GM19372 (cell line): ENCODE measurements at regions not wholly inside any gene's neighbourhood (a gene's known extent, or its start where the extent isn't known, plus 50 kb on each side); places are given as distances from the start of the nearest gene placed in this dataset.

Experiments used
- ATAC-seq: cut with Tn5 transposase; IDR thresholded peaks from one replicate; pipeline ENCODE4 v1.9.1; 2021; ENCODE audit warnings: mild to moderate bottlenecking, low read depth, moderate library complexity; ENCODE audit not compliant: unreplicated experiment

DNA sequence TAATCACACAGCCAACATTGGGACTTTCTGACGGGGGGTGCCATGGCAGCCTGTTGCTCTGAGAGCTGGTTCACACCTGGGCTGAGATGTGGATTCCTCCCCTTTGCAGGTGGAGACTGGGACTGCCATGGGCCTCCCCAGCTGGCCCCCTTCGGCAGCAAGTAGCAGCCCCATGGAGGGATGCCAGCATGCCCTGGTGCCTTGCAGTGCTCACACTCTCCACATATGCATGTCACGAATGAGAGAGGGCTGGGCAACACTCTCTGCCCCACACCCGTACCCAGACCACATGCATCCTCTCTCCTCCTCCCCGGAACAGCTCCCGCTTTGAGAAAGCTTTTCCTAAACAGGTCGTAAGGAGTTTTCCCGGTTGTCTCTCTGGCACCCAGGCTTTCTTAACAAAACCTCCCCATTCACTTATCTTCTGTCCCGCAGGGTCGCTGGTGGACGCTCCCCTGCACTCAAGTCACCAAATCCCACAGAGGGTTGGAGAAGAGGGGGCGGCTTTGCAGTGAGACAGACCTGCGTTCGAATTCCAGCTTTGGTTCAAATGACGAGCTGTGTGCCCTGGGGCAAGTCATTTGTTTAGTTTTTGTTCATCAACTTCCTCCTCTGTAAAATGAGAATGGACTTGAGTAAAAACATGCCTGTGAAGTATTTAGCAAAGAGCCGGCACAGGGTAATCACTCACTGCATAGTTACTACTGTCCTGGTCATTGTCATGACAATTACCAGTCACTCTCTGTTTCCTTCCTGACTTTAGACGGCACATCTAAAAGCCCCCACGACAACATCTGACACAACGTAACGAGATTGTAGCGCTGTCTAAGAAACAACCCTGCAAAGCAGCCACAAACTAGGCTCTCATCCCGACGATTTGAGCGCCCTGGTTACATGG is 231.3 kb upstream of the B3GAT1 start:
- no peak for ATAC-seq

DNA sequence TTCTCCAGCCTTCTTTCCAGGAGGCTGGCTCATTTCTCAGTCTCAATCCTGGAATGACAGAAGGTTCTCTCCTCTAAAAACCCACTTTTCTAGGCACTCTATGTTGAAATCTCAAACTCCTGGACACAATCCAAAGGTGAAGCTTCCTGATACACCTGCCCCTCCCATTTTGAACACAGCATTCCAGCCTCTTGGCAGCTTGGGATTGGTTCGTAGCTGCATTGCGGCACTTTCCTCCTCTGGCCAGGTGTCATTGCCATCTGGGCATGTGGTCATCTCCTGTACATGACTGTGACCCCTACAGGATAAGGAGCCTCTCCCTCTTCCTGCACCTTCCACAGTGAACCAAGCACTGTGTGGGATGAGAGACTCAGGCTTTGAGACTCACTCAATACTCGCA is 230.2 kb upstream of the B3GAT1 start:
- ATAC-seq: no peak

DNA sequence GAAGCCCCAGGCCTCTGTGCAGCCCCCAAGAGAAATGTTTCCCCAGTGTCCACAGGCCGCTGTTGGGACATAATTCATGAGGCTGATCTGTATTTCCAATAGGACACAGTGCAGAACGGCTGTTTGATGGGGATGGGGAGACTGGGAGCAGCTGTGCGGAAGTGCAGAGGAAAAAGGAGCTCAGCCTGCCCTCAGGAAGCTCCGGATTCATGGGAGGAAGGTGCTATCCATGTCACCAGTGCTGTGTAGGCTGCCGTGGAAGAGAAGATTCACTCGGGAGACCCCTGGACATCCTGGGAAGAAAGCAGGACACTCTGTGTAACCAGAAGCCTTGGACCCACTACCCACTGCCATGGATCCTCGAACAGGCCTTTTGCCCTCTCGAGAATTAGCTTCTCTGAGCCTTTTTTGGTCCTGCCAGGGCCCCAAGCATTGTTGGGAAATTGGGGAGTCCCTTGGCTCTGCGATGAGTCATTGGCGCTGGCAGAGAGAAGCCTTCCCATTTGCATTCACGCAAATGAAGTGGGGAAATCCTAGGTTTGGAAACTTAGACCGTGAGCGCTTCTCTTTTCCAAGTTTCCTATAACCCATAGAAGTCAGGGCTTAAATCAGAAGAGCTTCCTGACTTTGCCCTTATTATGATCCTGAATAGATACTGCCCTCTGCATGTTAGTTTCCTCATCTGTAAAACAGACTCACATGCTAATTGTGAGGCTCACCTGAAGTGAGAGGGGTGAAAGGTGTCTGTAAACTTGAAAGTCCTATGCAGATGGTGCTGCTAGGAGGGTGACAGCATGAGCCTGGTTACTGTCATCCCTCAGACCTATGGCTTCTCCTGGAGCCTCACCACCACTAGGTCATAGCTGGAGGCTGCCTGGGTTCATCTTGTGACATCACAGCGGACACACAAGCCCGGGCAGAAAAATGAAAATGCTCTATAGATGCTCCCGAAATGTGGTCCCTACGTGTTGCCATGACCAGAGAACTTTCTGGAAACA is 229.2 kb upstream of the B3GAT1 start:
- no peak for ATAC-seq

DNA sequence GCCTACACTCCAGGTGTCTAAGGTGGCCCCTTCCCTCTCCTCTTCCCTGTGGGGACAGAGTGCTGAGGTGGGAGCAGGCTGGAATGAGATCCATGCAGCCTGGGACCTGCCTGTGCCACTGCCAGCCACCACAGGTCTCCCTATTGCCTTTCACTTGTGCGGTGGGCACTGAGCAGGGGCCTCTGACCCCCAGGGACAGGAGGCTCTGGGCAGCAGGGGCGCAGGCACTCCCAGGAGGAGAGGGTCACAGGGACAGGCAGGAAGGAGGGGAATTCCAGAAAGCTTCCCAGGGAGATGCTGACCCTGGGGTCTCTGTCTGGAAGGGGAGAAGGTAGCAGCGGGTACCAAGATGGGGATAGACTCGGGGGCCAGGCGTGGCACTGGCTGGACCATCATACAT is 228.5 kb upstream of the B3GAT1 start:
- no peak for ATAC-seq

DNA sequence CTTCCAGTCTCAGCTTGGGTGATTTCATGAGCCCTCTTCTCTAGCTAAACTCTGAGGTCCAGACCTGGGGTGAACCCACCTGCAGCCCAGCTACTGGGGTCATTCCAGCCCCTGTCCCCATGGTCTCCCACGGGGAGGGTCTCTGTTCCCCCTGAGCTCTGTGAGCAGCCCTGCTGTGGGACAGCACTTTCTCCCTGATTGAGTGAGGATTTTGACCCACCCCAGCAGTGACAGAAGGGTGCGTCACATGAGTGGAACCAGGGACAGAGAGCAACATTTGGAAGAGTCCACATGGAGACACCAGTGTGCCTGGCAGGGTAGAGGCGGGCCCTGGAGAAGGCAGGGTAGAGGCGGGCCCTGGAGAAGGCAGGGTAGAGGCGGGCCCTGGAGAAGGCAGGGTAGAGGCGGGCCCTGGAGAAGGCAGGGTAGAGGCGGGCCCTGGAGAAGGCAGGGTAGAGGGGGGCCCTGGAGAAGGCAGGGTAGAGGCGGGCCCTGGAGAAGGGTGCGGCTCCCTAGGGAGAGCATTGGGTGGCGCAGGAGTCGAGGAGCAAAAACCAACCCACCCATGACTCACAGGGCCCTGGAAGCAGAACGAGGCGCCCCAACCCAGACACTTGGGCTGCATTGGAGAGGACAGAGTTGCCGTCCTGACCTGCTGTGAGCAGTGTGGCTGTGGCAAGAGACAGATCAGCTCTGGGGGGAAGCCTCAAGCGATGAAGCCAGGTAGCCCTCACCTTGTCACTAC is 227.7 kb upstream of the B3GAT1 start:
- no peak for ATAC-seq

DNA sequence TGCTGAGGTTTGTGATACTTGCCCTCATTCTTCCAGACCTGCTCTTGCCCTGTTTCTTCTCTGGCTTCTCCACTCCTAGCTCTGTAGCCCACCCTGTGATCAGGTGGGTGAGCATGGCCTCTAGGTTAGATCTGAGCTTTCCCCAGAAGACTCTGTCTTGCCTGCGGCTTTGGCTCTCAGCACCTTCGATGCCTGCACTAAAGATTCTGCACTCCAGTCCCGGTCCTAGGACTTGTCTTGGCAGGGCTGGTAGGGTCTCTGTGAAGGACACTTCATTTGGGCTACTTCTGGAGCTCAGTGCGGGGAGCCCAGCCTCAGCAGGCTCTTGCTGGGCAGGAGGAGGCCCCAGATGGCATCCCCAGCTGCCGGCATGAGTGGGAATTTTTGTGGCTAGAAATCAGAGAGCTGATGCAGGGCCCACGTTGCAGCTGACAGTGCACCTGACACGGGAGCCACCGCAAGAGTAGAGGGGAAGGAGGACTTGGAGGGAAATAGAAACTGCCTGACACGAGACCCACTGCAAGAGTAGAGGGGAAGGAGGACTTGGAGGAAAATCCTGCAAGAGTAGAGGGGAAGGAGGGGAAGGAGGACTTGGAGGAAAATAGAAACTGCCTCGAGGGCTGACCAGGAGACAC is 226.9 kb upstream of the B3GAT1 start:
- no peak for ATAC-seq

DNA sequence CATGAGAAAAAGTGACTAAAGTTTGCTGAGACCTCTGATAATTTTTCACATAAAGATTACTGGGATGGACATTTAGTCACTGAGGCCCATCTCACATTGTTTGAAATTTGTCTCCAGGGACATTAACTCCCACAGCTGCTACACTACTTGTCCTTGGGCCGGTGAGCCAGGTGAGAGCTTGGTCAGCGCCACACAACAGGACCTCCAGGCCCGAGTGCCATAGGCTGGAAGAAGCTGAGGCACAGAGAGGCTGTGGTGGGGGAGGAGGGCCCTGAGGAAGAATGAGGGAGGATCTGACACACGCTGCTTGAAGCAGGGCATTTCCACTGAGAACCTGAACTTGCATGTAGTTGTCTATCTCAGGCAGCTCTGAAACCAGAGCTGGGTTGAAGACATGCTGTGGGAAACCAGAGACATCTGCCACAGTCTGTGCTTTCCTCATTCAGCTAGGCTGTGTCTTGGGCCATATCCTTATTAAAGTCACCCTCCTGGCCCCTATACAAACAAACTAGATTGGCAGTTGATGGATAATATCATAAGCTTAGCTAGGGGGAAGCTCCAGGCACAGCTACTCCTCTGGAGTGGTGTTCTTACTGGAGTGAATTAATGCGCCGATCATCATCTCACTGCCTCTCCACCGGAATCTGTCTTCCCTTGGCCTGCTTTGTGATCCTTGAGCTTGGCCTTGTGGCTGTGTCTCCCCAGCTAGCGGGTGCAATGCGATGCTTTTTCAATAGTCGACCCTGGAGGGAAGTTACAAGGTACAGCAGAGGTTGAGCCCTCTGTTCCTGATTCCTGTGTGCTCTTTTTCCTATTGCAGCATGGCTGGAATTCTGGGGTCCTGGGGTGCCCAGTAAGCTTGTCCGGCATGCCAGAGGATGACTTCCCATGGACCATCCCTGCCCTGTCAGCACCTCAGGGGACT is 225.3 kb upstream of the B3GAT1 start:
- ATAC-seq: no peak

DNA sequence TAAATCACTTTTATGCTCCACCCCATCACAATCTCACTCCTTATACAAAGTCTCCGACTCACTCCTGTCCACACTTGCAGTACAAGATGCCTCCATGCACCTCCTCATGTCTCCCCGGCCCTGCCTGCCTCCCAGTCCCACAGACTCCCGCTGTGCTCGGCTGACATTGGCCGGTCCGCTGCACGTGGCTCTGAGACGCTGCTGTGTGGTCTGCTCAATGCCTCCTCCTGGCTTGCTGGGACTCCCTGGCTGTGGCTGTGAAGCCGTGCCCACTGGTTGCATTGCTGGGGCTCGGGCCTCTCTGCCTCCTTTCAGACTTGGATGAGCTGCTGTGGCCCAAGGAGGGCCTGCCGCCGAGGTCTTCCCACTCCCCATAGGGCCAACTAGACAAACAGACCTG is 224.0 kb upstream of the B3GAT1 start:
- ATAC-seq: no peak

DNA sequence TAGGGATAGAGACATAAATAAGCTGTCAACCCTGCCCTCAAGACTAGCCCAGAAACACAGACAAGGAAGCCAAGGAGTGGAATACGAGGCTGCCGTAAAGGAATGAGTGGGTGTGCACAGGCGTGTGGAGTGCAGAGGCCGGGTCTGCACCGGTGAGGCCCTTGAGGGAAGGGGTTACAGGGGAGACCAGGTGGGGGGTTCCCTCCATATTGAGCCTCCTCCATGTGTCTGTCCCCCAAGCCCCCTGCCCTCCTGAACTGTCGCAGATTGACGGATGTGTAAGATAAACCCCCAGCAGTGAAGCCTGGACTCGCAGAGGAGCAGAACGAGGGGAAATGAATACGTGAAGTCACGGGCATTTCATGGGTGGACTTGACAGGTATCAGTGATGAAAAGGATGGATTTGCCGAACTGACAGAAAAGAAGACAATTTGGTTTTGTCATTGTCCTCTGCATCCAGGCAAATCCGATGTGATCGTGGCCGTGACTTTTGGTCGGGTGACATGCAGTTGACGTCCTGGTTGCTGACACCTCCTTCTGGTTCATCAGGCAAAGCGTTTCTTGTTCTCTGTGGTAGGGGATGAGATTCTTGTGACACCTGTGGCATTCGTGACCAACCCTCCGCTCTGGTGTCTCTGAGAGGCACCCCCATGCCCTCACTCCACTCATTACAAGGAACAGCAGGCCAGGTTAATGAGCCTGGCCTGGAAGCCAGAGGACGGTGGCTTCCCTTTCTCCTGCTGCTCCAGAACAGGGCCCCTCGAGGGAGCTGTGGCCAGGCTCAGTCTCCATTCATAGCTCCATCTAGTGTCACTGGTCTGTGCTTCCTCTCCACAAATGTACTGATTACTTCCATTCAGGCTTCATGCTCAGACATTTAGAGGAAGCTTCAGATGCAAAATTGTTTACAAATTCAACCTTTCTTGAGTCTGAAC is 223.1 kb upstream of the B3GAT1 start:
- ATAC-seq: no peak

DNA sequence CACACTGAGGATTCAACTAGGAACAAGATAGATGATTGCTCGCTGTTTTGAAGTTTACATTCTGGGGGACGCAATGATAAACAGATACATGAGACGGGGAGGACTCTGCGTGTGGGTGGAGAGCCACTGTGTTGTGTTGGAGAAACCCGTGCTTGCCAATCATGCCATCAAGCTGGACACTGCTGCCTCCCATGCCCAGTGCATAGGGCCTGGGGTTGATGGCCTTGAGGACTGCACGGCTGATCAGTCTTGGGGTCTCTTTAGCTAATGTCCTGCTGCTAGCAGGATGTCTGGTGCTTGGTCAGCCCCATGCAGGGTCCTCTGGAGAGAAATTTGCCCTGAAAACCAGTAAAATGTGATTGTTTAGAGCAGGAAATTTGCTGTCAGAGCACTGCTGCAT is 221.2 kb upstream of the B3GAT1 start:
- no peak for ATAC-seq

DNA sequence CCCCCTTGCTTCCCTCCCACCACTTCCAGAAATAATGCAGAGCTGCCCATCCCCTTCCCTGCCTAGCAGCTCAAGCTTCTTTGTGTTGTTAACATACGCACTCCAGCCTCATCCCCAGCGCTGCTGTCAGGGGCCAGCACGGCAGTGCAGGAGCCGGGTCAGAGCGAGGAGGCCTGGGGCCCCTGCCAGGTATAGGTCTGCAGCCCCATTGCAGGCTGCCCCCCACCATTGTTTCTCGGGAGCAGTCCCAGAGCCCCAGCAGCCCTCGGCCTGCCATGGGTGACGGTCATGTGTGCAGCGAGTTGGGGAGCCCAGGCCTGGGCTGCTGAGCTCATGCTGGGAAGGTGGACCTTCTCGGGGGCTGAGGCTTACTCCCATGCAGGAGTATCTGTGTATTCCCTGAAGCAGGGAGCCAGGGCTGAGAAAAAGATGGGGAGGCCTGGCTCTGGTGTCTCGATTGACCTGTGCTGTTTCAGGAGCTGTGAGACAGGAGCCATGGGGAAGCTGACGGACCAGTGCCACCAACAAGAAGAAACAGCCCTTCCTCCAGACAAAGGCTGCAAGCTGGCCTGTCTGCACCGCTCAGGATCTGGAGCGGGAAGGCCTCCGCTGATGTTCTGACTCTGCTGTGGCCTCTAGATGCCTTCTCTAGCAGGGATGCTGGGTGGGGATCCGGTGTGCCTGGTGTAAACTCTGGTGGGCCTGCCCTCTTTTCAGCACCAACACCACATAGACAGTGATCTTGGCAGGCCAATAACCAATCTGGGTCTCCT is 220.5 kb upstream of the B3GAT1 start:
- no peak for ATAC-seq

DNA sequence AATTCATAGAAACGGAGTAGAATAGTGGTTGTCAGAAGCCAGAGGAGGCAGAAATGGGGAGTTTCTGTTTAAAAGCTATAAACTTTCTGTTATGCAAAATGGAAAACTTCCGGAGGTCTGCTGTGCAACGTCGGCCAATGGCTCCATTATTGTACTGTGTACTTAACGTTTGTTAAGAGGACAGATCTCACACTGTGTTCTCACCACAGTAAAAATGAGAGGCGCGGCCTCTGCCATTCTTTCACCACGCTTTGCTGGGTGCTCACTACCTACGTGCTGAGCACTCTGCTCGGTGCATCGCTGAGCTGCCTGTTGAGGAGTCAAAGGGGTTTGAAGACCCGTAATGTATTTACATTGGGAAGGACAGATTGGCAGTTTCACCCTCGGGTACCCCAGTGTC is 218.8 kb upstream of the B3GAT1 start:
- ATAC-seq: no peak

DNA sequence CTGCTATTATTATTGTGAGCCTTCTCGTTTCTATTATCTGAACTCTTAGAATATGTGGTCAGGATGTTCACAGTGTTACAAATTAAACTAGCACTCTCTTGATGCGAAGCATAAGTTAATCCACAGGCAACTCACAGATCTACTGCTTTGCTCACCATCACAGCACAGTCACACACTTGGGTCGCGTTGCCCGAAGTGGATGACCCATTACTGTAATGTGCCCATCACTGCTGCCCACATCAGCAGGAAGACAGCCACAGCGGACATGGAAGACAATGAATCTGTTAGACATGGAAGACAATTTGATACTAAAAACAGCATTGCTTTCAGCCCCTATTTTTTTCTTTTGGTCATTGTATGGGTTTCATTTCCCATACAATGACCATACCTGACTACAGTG is 216.4 kb upstream of the B3GAT1 start:
- ATAC-seq: no peak

DNA sequence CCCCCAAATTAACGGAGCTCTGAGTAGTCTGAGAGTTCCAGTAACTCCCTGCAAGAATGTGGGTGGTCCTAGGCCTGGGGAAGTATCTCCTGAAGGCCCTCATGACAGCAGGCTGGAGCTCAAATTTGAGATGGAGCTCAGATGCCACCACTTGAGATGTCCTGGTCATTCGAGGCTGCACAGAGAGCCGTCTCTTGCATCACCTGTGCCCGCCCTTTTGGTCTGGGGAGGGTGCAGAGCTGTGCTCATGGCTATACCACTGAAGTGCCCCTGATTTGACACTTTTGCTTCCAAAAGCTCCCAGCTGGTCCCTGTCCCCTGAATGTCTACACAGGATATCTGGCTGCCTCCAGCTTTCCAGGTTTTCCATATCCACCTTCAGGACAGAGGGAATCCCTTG is 214.0 kb upstream of the B3GAT1 start:
- ATAC-seq: no peak

DNA sequence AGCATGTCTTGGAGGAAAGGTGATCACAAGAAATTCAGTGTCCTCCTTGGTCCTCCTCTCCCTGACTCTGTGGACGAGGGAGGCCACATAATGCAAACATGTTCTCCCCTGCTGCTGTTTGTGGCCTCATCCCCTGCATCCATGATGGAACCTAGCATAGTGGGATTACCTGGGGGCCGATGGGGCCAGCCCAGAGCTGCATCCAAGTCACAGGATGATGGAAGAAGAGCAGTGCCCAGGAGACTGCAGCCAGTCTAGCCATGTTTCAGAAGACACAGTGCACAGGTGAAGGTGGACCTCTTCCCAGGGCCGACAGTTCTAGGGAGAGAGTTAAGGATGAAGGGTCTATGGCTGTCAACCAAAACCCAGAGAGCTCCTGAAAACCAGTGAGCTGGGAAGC is 213.6 kb upstream of the B3GAT1 start:
- ATAC-seq: no peak

DNA sequence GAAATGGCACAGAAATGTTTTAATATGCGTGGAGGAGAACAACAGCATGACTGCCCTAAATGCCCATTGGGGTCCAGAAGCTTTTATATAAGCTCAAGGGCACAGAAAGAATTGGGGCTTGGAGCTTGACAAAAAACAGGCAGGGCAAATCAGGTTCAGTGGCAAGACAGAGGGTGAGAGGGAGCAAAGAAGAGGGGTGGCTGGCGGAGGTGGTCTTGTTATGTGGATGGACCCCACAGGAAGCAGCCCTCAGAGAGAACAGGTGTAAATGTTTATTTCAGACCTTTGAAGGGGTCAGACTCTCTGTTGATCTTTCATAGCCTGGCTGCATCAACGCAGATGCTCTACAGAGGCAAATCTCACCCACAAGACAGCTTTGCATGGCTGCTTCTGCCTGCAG is 213.1 kb upstream of the B3GAT1 start:
- ATAC-seq: no peak

DNA sequence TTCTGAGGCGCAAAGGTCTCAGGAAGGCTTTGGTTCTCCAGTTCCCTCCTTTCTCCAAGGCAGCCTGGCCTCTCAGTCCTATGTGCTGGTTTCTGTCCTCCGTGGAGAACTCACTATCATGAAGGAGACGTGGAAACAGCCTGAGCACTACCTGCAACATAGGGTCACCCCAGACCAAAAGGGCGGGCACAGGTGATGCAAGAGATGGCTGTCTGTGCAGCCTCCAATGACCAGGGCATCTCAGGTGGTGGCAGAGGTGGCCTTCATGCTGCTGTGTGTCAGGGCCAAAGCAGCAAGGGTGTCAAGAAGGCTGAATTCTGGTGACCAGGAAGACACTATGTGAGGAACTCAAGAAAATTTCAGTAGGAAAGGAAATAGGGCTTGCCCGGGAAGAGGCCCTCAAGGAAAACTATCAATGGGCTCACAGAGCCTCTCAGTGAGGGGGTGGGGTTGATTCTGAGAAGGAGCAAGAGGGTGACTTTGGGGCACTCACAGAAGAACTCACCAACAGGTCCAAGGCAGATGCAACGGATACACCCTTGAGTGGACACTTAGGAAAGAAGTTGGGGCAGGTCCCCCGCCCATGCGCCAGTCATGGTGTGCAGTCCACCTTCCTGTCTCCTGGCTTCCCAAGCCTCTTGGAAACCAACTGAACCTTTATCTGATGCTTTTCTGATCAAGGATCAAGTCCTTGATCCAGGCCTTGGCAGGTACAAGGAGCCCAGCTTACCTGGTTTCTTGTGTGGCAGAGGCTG is 212.3 kb upstream of the B3GAT1 start:
- no peak for ATAC-seq
